B cell (primary cell): ENCODE measurements at regions not wholly inside any gene's neighbourhood (a gene's known extent, or its start where the extent isn't known, plus 50 kb on each side); places are given as distances from the start of the nearest gene placed in this dataset.

Experiments used
- ATAC-seq: fragments of 200-7000 bp; cut with Tn5 transposase; one replicate; pipeline ENCODE4 v1.10.0; 2021; ENCODE audit warnings: low read depth, mild to moderate bottlenecking, moderate number of reproducible peaks, moderate library complexity
- CTCF ChIA-PET: fragments of 350-600 bp; sonication (Branson Sonifier 250); formaldehyde crosslinking; loops from one replicate; lab custom pipeline; 2021; ENCODE audit warnings: antibody characterized with exemption, inconsistent platforms; lab: Charles Lee
- POLR2A ChIA-PET: fragments of 350-600 bp; sonication (Branson Sonifier 250); formaldehyde crosslinking; loops from one replicate; lab custom pipeline; 2021; ENCODE audit warnings: antibody characterized with exemption; lab: Charles Lee
- DNase-seq: peaks from one replicate; pipeline ENCODE4 v3.0.0; 2013
- H2AFZ ChIP-seq: 2 replicates; pipeline ENCODE4 v1.6.1; 2012; ENCODE audit warnings: mild to moderate bottlenecking, low read depth, low read length; ENCODE audit not compliant: insufficient read depth, poor library complexity, severe bottlenecking
- H3K27ac ChIP-seq, 2 donors: 1 replicate in 1 of 2; 2 replicates in 1 of 2; pipeline ENCODE4 v1.5.1; 2012 to 2013; ENCODE audit warnings: low read length in 2 of 2, mild to moderate bottlenecking in 2 of 2, moderate library complexity in 1 of 2
- H3K27me3 ChIP-seq, 4 experiments: fragments of 200-600 bp in 1 of 4; sonication (generic) in 1 of 4; replicated peaks in 1 of 4; 1 replicate in 2 of 4; 2 replicates in 2 of 4; pipeline versions ENCODE4 v1.6.1 to v1.7.0; 2013 to 2016; ENCODE audit warnings: low read length in 3 of 4, mild to moderate bottlenecking in 2 of 4, mixed read lengths in 1 of 4, moderate library complexity in 1 of 4; ENCODE audit not compliant: insufficient read depth in 4 of 4, control insufficient read depth in 3 of 4; ENCODE audit errors: control extremely low read depth in 1 of 4
- H3K36me3 ChIP-seq, 2 experiments: replicated peaks in 1 of 2; 1 replicate in 1 of 2; 2 replicates in 1 of 2; pipeline versions ENCODE4 v1.6.1 to v1.7.1; 2013; ENCODE audit warnings: low read length in 1 of 2; ENCODE audit not compliant: insufficient read depth in 2 of 2, control insufficient read depth in 1 of 2; ENCODE audit errors: control extremely low read depth in 1 of 2, extremely low read depth in 1 of 2
- H3K4me1 ChIP-seq, 2 donors: fragments of 200-600 bp in 1 of 2; sonication (generic) in 1 of 2; 1 replicate in 1 of 2; 2 replicates in 1 of 2; pipeline versions ENCODE4 v1.5.1 to v1.6.1; 2013 to 2017; ENCODE audit warnings: low read length in 2 of 2; ENCODE audit not compliant: control insufficient read depth in 2 of 2, insufficient read depth in 2 of 2
- H3K4me2 ChIP-seq: replicated peaks from 2 replicates; pipeline ENCODE3; 2012; ENCODE audit warnings: mild to moderate bottlenecking, low read depth, low read length; ENCODE audit not compliant: poor library complexity, severe bottlenecking
- H3K4me3 ChIP-seq, 5 experiments: fragments of 200-600 bp in 1 of 5; sonication (generic) in 1 of 5; 1 replicate in 3 of 5; 2 replicates in 2 of 5; pipeline versions ENCODE4 v1.5.1 to v1.7.0; 2011 to 2016; ENCODE audit warnings: low read length in 4 of 5, mild to moderate bottlenecking in 4 of 5, low read depth in 2 of 5, control low read depth in 1 of 5, moderate library complexity in 1 of 5; ENCODE audit not compliant: insufficient read depth in 1 of 5; ENCODE audit errors: control extremely low read depth in 1 of 5, extremely low read depth in 1 of 5
- H3K79me2 ChIP-seq: fragments of 200-600 bp; sonication (generic); one replicate; pipeline ENCODE4 v1.6.0; 2016; ENCODE audit warnings: low read length; ENCODE audit not compliant: control insufficient read depth, insufficient read depth
- H3K9ac ChIP-seq: fragments of 200-600 bp; sonication (generic); 2 replicates; pipeline ENCODE4 v1.6.1; 2017; ENCODE audit warnings: mild to moderate bottlenecking, low read length, moderate library complexity
- H3K9me3 ChIP-seq, 3 donors: one replicate each; pipeline versions ENCODE4 v1.6.1 to v1.7.1; 2013; ENCODE audit warnings: low read length in 2 of 3; ENCODE audit not compliant: control insufficient read depth in 2 of 3, insufficient read depth in 1 of 3; ENCODE audit errors: control extremely low read depth in 1 of 3
- H4K20me1 ChIP-seq: 2 replicates; pipeline ENCODE4 v1.6.0; 2012; ENCODE audit warnings: mild to moderate bottlenecking, low read length; ENCODE audit not compliant: insufficient read depth, control insufficient read depth, poor library complexity, severe bottlenecking
- H3K27ac Mint-ChIP-seq: one replicate; pipeline ENCODE4 v1.8.0; 2021; ENCODE audit warnings: mixed read lengths
- H3K27me3 Mint-ChIP-seq: one replicate; pipeline ENCODE4 v1.8.0; 2021; ENCODE audit warnings: mixed read lengths
- H3K4me1 Mint-ChIP-seq: one replicate; pipeline ENCODE4 v1.8.0; 2021; ENCODE audit warnings: mixed read lengths
- H3K4me3 Mint-ChIP-seq: one replicate; pipeline ENCODE4 v1.8.0; 2021; ENCODE audit warnings: mixed read lengths
- H3K9me3 Mint-ChIP-seq: one replicate; pipeline ENCODE4 v1.8.0; 2022; ENCODE audit warnings: mixed read lengths; ENCODE audit not compliant: insufficient read depth
- EZH2 ChIP-seq: IDR thresholded peaks from 2 replicates; pipeline ENCODE4 v1.6.1; 2012; ENCODE audit warnings: borderline replicate concordance, low read depth, mild to moderate bottlenecking, moderate library complexity, low read length; ENCODE audit not compliant: insufficient read depth, poor library complexity, severe bottlenecking
- WGBS: methylation state at CpG from one replicate; pipeline ENCODE4 v1.1.5; 2013; ENCODE audit warnings: missing lambda C conversion rate; ENCODE audit not compliant: insufficient coverage; 5-methylcytosine and 5-hydroxymethylcytosine counted together
- intact Hi-C: fragments of 100-400 bp; cut with micrococcal nuclease; formaldehyde crosslinking; loops from one replicate; pipeline ENCODE4 v1.10.0; 2022
- TF ChIP-seq, protein P1 (sequence below): fragments of 200-600 bp; IDR thresholded peaks from one replicate; pipeline ENCODE4 v1.8.0; 2022; ENCODE audit warnings: antibody characterized with exemption, mild to moderate bottlenecking

GRCh38 chr10:131031346-131031745 lies 280.2 kb downstream of the TCERG1L start:
- 71% methylated on average over 11 of the region's 14 CpGs for WGBS
- no peaks in the 10 kb centered on the region for H3K36me3 ChIP-seq
- POLR2A ChIA-PET = no interaction called here
- ATAC-seq = no peak
- no peaks in the 10 kb centered on the region for H3K4me1 ChIP-seq
- H3K4me3 Mint-ChIP-seq = no peak overlapping the region
- H3K27me3 Mint-ChIP-seq = no peaks in the 10 kb centered on the region
- no peak overlapping the region for H3K4me2 ChIP-seq
- H3K27ac ChIP-seq = no peak overlapping the region
- H3K4me3 ChIP-seq = no peak overlapping the region
- H4K20me1 ChIP-seq = no peaks in the 10 kb centered on the region
- H3K27ac Mint-ChIP-seq = no peak overlapping the region
- H3K9me3 ChIP-seq = peaks cover 0 to 19% (median 0%) of the 10 kb centered on the region in 3 donors
- CTCF ChIA-PET = no interaction called here
- no peak overlapping the region for H3K9ac ChIP-seq
- no peak for DNase-seq
- intact Hi-C loops = no loop called here
- no peak overlapping the region for H2AFZ ChIP-seq
- no peaks in the 10 kb centered on the region for H3K9me3 Mint-ChIP-seq
- H3K79me2 ChIP-seq = no peaks in the 10 kb centered on the region
- no peaks in the 10 kb centered on the region for H3K4me1 Mint-ChIP-seq
- H3K27me3 ChIP-seq = no peaks in the 10 kb centered on the region
- TF ChIP-seq, protein P1, sequence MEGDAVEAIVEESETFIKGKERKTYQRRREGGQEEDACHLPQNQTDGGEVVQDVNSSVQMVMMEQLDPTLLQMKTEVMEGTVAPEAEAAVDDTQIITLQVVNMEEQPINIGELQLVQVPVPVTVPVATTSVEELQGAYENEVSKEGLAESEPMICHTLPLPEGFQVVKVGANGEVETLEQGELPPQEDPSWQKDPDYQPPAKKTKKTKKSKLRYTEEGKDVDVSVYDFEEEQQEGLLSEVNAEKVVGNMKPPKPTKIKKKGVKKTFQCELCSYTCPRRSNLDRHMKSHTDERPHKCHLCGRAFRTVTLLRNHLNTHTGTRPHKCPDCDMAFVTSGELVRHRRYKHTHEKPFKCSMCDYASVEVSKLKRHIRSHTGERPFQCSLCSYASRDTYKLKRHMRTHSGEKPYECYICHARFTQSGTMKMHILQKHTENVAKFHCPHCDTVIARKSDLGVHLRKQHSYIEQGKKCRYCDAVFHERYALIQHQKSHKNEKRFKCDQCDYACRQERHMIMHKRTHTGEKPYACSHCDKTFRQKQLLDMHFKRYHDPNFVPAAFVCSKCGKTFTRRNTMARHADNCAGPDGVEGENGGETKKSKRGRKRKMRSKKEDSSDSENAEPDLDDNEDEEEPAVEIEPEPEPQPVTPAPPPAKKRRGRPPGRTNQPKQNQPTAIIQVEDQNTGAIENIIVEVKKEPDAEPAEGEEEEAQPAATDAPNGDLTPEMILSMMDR = no peak
- no peak for TF ChIP-seq EZH2

DNA sequence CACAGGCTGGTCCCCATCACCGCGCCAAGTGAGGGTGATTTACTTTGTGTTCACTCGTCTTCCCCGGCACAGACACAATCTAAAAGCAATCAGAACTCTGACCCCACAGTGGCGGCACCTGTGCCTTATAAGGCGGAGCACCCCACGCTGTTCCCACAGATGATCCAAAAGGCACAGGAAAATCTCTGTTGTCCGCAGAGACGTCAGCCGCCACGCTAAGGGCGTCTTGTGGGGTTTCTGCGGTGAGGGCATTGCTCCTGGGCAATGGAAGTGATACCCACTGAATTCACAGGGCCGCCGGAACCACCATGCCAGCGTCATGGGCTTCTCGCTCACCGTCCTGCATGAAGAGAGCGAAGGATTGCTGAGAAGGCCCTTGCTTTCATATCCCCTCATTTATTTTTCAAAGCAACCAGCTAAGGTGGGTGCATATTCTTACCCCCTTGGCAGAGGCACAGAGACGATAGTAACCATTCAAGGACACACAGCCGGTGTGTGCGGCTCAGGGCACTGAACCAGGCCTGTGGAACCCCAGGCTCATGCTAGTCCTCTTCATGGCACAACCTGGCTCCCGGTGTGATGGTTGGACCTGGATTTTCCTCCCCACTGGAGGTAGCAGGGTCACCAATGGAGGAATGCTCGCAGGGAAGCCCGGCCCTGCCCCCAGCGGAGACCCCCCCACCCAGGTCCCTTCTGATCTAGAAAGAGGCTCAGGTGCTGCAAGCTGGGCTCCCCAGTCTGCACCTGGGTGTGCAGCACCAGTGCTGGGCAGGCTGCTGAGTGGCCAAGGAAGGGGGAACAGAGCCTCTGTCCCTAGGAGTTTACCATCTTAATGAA lies 279.0 kb downstream of the TCERG1L start:
- Histone ChIP-seq H3K79me2 (no peaks in the 10 kb centered on the region), H3K27ac (no peak overlapping the region), H3K4me3 (no peak overlapping the region), H3K36me3 (no peaks in the 10 kb centered on the region), H2AFZ (no peak overlapping the region), H4K20me1 (no peaks in the 10 kb centered on the region), H3K9ac (no peak overlapping the region), H3K27me3 (no peaks in the 10 kb centered on the region), H3K4me2 (no peak overlapping the region), H3K9me3 (peaks cover 0 to 20% (median 0%) of the 10 kb centered on the region in 3 donors), H3K4me1 (no peaks in the 10 kb centered on the region)
- Mint-ChIP-seq H3K4me1 (no peaks in the 10 kb centered on the region), H3K27me3 (no peaks in the 10 kb centered on the region), H3K4me3 (no peak overlapping the region), H3K27ac (no peak overlapping the region), H3K9me3 (no peaks in the 10 kb centered on the region)
- intact Hi-C loops = no loop called here
- DNase-seq (no peak), ATAC-seq (no peak)
- POLR2A ChIA-PET = no interaction called here
- CTCF ChIA-PET = no interaction called here
- 91% methylated on average over 21 of the region's 26 CpGs for WGBS
- TF ChIP-seq, protein P1 = no peak
- TF ChIP-seq EZH2 = no peak
